Activated naive CD8-positive, alpha-beta T cell treated with anti-CD3 and anti-CD28 coated beads for 36 hours (primary cell): ENCODE measurements at regions not wholly inside any gene's neighbourhood (a gene's known extent, or its start where the extent isn't known, plus 50 kb on each side); places are given as distances from the start of the nearest gene placed in this dataset.

ENCODE experiments used
- DNase-seq: peaks from one replicate; pipeline ENCODE4 v3.0.0; 2021
- H3K27ac Mint-ChIP-seq: one replicate; pipeline ENCODE4 v1.8.0; 2022; ENCODE audit warnings: mild to moderate bottlenecking, moderate library complexity, mixed read lengths
- H3K27me3 Mint-ChIP-seq: one replicate; pipeline ENCODE4 v1.8.0; 2022; ENCODE audit warnings: mild to moderate bottlenecking, mixed read lengths
- H3K36me3 Mint-ChIP-seq: one replicate; pipeline ENCODE4 v1.8.0; 2021; ENCODE audit warnings: mild to moderate bottlenecking, mixed read lengths
- H3K4me1 Mint-ChIP-seq: one replicate; pipeline ENCODE4 v1.8.0; 2021; ENCODE audit warnings: mixed read lengths
- H3K4me3 Mint-ChIP-seq: one replicate; pipeline ENCODE4 v1.8.0; 2022; ENCODE audit warnings: mild to moderate bottlenecking, moderate library complexity, mixed read lengths
- H3K9me3 Mint-ChIP-seq: one replicate; pipeline ENCODE4 v1.8.0; 2022; ENCODE audit warnings: mixed read lengths

DNA sequence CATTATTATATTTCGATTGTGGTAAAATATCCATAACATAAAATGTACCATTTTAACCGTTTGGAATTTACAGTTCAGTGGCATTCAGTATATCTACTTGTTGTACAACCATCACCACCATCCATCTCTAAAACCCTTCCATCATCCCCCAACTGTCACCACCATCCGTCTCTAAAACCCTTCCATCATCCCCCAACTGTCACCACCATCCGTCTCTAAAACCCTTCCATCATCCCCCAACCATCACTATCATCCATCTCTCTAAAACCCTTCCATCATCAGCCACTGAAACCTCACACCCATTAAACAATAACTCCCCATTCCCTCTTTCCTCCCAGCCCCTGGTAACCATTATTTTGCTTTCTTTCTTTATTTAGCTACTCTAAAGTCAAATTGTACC, 144.2 kb upstream of the EEA1 start:
- Mint-ChIP-seq H3K27me3 (no peaks in the 10 kb centered on the region), H3K4me1 (no peaks in the 10 kb centered on the region), H3K27ac (no peak overlapping the region), H3K4me3 (no peak overlapping the region), H3K36me3 (no peaks in the 10 kb centered on the region), H3K9me3 (no peaks in the 10 kb centered on the region)
- DNase-seq: no peak

DNA sequence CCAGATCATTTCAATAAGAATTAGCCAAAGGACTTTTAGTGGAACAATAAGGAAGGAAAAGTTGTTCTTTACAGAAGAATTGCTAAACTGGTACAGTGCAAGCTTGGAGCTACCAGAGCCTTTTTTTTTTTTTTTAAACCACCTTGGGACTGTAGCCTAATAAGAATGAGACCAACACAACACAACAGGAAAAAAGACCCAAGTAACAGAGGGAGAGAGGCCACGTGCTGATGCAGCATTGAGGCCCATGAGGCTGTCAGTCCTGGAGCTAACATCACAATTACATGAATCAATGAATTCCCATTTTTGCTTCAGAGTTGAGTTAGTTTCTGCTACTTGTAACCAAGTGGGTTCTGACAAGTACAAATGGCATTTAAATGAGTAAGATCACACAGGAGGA, 149.0 kb upstream of the EEA1 start:
- Mint-ChIP-seq H3K4me1 (no peaks in the 10 kb centered on the region), H3K27me3 (no peaks in the 10 kb centered on the region), H3K9me3 (no peaks in the 10 kb centered on the region), H3K36me3 (no peaks in the 10 kb centered on the region), H3K27ac (no peak overlapping the region), H3K4me3 (no peak overlapping the region)
- no peak for DNase-seq

DNA sequence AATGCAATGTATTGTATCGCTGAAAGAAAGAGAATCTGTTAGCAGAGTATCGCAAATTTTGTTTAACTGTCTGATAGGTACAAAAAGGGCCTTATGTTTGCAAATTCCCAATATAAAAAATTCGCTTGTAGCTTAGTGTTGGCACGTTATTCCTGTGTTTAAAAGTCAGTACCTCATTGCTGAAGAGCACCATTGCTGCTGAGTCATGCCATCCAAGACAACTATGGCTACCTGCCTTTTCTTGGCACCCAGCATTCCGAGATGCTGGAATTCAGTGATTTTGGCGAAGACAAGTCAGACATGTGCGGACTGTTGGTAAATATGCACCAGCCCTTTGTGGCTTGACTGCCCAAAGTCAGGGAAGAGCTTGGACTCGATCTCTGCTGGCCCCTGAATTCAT, 149.5 kb upstream of the EEA1 start:
- no peak for DNase-seq
- no peaks in the 10 kb centered on the region for H3K4me1 Mint-ChIP-seq
- H3K9me3 Mint-ChIP-seq: no peaks in the 10 kb centered on the region
- no peak overlapping the region for H3K27ac Mint-ChIP-seq
- H3K27me3 Mint-ChIP-seq: no peaks in the 10 kb centered on the region
- H3K36me3 Mint-ChIP-seq: no peaks in the 10 kb centered on the region
- no peak overlapping the region for H3K4me3 Mint-ChIP-seq

DNA sequence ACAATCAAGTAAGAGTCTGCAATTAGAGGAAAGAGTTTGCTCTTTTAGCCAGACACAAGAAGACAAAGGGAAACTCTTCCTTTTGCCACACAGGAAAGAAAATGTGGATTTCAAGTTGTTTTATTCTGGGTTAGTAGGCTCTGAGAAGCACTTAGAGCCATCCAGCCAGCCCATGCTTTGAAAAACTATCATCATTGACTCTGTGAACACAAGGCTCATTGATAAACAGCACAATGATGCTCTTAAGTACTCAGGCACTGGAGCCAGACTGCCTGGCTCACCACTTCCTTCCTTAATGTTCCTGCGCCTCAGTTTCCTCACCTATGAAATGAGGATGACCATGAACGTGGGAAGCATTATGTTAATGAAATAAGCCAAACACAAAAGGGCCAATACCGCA, 150.2 kb upstream of the EEA1 start:
- no peak overlapping the region for H3K27ac Mint-ChIP-seq
- H3K9me3 Mint-ChIP-seq: no peaks in the 10 kb centered on the region
- DNase-seq: no peak
- no peaks in the 10 kb centered on the region for H3K36me3 Mint-ChIP-seq
- H3K4me1 Mint-ChIP-seq: no peaks in the 10 kb centered on the region
- H3K4me3 Mint-ChIP-seq: no peak overlapping the region
- H3K27me3 Mint-ChIP-seq: no peaks in the 10 kb centered on the region

DNA sequence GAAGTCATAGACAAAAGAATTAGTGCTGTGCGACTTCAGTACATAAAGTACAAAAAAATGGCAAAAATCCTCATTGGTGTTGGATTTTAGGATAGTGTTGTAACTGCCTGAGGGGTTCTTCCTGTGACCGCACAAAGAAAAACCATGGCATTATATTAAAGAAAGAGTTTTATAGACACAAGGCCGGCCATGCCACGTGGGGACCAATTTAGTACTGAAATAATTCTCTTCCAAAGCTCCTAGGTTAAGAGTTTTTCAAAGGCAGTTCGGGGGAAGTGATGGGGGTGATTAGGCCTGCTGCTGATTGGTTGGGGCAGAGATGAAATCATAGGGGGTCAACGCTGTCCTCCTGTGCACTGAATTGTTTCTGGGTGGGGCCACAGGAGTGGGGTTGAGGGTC, 150.9 kb upstream of the EEA1 start:
- H3K4me3 Mint-ChIP-seq: no peak overlapping the region
- no peak overlapping the region for H3K27ac Mint-ChIP-seq
- no peak for DNase-seq
- no peaks in the 10 kb centered on the region for H3K9me3 Mint-ChIP-seq
- peaks cover 2% of the 10 kb centered on the region for H3K4me1 Mint-ChIP-seq
- H3K27me3 Mint-ChIP-seq: no peaks in the 10 kb centered on the region
- H3K36me3 Mint-ChIP-seq: no peaks in the 10 kb centered on the region

DNA sequence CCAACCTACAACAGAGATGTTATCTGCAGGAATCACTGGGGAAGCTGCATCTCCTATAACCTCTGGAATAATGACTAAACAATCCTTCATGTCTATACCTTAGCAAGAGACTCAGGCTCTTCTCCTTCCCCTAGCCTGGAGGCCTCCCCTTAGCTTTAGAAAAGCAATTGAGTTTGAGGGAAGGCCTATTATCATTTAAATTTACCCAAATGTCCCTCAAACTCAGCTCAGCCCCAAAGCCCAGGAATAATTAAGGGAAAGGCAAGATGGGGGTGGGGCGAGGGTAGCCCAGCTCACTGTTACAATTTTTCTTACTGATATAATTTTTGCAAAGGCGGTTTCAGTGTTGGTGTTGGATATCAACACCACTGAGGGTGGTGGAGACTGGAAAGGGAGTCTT, 151.4 kb upstream of the EEA1 start:
- H3K27me3 Mint-ChIP-seq: no peaks in the 10 kb centered on the region
- H3K27ac Mint-ChIP-seq: no peak overlapping the region
- H3K4me3 Mint-ChIP-seq: no peak overlapping the region
- H3K36me3 Mint-ChIP-seq: no peaks in the 10 kb centered on the region
- DNase-seq: no peak
- H3K9me3 Mint-ChIP-seq: no peaks in the 10 kb centered on the region
- peaks cover 2% of the 10 kb centered on the region for H3K4me1 Mint-ChIP-seq

DNA sequence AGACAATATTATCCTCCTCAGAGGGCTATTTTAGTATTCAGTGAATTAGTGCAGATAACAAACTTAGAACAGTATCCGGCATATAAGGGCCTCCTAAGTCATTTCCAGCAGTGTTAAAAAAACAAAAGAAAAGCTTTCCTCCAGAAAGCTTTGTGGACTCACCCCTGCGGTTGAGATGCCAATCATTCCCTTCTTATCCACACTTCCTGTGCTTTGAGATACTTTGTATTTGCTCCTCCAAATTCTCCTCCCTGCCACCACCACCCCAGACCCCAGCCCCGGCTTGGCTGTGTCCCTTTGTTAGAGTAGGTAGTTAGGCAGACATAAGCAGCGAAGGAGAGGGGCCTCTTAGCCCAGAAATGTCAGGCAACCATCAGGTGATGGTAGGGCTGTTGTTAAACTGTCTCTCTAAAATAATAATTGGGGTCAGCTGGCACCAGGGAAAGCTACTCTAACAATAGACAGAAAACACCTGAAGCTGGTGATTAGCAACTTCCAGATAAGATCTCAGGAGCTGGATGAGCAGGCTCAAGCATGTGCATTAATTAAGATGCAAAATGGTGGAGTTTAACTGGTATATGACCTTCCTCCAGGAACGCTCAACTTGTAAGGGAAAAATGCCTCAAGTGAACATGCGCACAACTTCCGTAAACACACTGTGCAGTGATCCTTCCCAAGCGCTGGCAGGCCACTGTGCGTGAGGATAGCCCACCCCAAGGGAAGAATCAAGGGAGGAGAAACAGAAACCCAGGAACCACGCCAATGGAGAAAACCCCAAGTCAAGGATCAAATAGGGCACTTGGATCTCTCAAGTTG, 152.1 kb upstream of the EEA1 start:
- H3K27me3 Mint-ChIP-seq: no peaks in the 10 kb centered on the region
- peaks cover 2% of the 10 kb centered on the region for H3K4me1 Mint-ChIP-seq
- H3K27ac Mint-ChIP-seq: no peak overlapping the region
- no peak for DNase-seq
- H3K4me3 Mint-ChIP-seq: no peak overlapping the region
- H3K9me3 Mint-ChIP-seq: no peaks in the 10 kb centered on the region
- H3K36me3 Mint-ChIP-seq: no peaks in the 10 kb centered on the region

DNA sequence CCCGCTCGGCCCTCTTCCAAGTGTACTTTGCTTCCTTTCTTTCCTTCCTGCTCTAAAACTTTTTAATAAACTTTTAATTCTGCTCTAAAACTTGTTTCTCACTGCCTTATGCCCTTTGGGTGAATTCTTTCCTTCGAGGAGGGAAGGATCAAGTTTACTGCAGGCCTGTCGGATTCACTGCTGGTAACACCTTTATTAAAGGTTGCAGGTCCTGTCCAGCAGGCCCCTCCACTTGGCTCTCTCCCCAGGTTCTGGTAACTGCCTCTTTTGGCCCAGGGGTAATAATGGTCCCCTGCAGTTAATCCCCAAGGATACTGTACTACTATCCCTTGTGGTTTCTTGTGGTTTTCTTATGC, 152.7 kb upstream of the EEA1 start:
- peaks cover 4% of the 10 kb centered on the region for H3K9me3 Mint-ChIP-seq
- DNase-seq: no peak
- peaks cover 2% of the 10 kb centered on the region for H3K4me1 Mint-ChIP-seq
- no peaks in the 10 kb centered on the region for H3K27me3 Mint-ChIP-seq
- H3K36me3 Mint-ChIP-seq: no peaks in the 10 kb centered on the region
- H3K4me3 Mint-ChIP-seq: no peak overlapping the region
- no peak overlapping the region for H3K27ac Mint-ChIP-seq

DNA sequence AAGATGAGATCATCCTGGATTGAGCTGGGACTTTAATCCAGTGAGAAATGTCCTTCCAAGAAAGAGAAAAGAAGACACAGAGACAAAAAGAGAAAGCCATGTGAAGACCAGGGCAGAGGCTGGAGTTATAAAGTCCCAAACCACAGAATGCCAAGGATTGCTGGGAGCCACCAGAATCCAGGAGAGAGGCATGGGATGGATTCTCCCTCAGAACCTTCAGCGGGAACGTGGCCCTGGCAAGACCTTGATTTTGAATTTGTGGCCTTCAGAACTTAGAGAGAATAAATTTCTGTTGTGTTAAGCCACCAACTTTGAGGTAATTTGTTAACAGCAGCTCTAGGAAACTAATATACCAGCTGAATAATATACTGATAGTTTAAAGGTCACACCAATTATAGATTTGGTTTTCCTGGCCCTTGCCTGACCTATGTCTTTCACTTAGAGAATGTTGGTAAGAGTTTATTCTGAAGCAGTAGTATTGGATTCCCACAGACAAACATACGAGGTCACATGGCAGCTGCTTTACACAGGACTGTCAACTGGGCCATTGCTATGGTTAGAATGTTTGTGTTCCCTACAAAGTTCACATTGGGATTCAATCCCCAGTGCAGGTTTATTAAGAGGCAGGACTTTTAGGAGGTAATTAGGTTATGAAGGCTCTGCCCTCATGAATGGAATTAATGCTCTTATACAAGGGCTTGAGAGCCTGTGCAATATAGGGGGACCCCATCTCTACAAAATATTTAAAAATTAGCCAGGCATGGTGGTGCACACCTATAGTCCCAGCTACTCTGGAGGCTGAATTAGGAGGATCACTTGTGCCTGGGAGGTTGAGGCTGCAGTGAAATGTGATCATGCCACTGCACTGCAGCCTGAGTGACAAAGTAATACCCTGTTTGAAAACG, 156.5 kb upstream of the EEA1 start:
- Mint-ChIP-seq H3K27me3 (no peaks in the 10 kb centered on the region), H3K27ac (no peak overlapping the region), H3K36me3 (peaks cover 3% of the 10 kb centered on the region), H3K4me1 (peaks cover 12% of the 10 kb centered on the region), H3K9me3 (peaks cover 5% of the 10 kb centered on the region), H3K4me3 (no peak overlapping the region)
- DNase-seq: no peak

DNA sequence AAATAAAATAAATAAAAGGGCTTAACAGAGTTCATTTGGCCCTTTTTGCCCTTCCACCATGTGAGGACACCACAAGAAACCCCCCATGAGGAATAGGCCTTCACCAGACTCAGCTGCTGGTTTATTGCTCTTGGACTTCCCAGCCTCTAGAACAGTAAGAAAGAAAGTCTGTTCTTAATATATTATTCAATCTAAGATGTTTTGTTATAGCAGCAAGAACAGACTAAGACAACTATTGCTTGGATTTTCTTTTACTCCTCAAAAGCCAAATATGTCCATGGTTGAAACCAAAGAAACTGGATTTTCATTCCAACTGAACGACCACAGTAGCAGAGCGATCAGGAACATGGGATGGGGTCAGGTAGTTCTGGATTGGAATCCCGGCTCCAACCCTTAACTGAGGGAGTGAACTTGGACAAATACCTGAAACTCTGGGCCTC, 157.2 kb upstream of the EEA1 start:
- no peak overlapping the region for H3K4me3 Mint-ChIP-seq
- peaks cover 5% of the 10 kb centered on the region for H3K9me3 Mint-ChIP-seq
- H3K36me3 Mint-ChIP-seq: peaks cover 3% of the 10 kb centered on the region
- no peak for DNase-seq
- no peak overlapping the region for H3K27ac Mint-ChIP-seq
- H3K4me1 Mint-ChIP-seq: peaks cover 14% of the 10 kb centered on the region
- no peaks in the 10 kb centered on the region for H3K27me3 Mint-ChIP-seq

DNA sequence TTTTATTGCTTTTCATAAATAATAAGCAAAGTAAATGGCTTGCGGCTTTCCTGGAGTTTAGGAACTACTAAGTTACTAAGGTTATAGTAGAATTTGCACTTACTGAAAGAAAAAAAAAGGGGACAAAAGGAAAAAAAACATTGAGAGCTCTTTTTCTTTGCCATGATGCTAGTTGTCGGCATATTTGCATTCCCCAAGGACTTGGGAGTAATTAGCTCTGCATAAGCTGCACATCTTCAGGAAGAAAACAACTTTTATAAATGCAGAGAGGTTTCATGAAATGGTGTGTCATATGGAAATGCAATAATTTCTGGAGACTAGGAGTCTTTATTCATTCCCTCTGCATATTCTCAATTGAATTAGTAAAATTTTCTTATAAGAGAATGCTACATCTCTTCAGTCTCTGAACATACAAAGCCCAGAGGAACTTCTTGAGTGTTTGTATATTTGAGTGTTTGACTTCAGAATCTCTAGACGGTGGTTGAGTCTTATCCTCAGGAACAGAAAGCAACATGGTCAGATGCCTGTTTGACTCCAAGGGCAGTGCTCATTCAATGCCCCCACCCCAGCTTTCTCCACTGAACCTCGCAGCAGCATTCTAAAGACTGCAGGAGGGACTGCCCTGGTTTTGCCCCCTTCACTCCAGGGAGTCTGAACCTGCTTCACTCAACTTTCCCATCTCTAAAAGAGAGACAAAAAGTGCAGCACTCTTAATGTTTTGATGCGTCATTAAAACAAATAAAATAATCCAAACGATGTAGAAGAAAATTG, 158.9 kb upstream of the EEA1 start:
- peaks cover 14% of the 10 kb centered on the region for H3K4me1 Mint-ChIP-seq
- no peak overlapping the region for H3K27ac Mint-ChIP-seq
- no peaks in the 10 kb centered on the region for H3K27me3 Mint-ChIP-seq
- no peak overlapping the region for H3K4me3 Mint-ChIP-seq
- peaks cover 5% of the 10 kb centered on the region for H3K9me3 Mint-ChIP-seq
- H3K36me3 Mint-ChIP-seq: peaks cover 3% of the 10 kb centered on the region
- DNase-seq: no peak

DNA sequence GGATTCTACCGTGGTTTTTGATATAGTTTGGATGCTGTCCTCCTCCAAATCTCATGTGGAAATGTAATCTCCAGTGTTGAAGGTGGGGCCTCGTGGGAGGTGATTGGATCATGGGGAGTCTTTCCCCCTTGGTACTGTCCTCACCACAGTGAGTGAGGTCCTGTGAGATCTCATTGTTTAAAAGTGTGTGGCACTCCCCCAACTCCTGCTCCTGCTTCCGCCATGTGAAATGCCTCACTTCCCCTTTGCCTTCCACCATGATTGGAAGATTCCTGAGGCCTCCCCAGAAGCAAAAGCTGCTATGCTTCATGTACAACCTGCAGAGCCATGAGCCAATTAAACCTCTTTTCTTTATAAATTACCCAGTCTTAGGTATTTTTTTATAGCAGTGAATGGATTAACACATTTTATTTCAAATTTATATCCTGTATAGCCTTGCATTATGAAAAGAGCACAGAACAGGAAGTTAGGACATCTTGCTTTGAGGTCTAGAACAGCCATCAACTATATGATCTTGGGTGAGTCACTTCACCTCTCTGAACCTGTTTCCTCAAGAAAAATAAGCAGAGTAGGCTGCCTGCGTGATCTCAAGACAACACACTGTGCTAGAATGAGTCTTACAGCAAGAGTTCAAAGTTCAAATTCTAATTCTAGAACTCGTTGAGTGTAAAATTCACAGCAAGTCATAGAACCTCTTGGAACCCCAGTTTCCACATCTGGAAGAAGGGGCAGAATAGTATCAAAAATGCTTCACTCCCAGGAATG, 160.9 kb upstream of the EEA1 start:
- Mint-ChIP-seq H3K4me3 (no peak overlapping the region), H3K27ac (no peak overlapping the region), H3K4me1 (peaks cover 15% of the 10 kb centered on the region), H3K36me3 (peaks cover 3% of the 10 kb centered on the region), H3K9me3 (peaks cover 5% of the 10 kb centered on the region), H3K27me3 (no peaks in the 10 kb centered on the region)
- DNase-seq: no peak

DNA sequence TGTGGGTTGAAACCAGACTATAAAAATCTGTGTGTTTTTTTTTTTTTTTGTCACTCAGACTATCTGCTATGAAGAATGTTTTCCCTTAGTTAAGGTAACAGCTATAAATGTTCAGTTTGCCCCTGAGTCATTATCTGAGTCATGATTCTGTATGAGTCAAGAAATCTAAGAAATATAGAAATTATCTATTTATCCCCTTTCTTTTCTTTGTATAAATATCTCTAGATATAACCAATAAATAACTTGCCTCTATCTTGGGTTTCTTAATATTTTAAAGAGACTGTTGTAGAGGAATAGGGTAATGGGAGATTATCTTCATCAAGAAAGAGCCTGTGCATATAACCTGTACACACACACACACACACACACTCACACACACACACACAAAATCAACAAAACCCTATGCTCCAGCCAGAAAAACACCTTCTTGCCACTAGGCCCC, 161.7 kb upstream of the EEA1 start:
- H3K27me3 Mint-ChIP-seq: no peaks in the 10 kb centered on the region
- peaks cover 5% of the 10 kb centered on the region for H3K9me3 Mint-ChIP-seq
- H3K36me3 Mint-ChIP-seq: peaks cover 3% of the 10 kb centered on the region
- DNase-seq: no peak
- peaks cover 20% of the 10 kb centered on the region for H3K4me1 Mint-ChIP-seq
- no peak overlapping the region for H3K27ac Mint-ChIP-seq
- H3K4me3 Mint-ChIP-seq: no peak overlapping the region

DNA sequence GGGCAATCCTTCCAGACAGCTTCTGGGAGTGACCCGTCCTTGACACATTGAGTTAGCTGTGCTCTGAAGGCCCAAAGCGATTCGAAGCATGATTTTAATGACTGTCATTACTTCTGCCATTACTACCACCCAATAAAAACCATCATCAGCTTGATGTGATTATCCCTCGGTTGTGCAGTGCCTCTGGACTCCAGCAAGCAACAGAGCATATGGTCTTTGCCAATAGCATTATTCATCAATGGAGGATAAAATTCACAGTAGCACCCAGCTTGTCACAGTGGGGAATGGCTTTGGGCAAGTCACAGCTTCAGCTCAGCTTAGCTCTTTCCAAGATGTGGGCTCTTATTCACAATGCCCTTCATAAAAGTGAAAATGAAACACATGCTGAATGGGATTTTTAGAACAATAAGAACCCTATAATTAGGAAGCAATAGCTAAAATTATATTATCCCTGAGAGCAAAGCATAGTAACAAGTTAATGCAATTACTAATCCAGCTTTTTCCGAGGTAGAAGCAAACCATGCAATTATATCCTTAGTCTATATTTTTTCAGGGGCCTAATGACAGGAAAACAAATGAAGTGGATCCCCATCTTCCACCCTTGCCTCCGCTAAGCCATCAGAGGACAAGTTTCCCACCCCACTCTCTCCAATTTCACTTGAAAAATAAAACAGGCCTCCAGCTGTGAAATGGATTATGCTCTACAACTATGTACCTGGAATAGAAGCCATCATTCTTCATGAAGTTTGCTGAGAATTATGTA, 163.0 kb upstream of the EEA1 start:
- H3K9me3 Mint-ChIP-seq: no peaks in the 10 kb centered on the region
- H3K4me3 Mint-ChIP-seq: no peak overlapping the region
- H3K27me3 Mint-ChIP-seq: no peaks in the 10 kb centered on the region
- peaks cover 3% of the 10 kb centered on the region for H3K36me3 Mint-ChIP-seq
- no peak overlapping the region for H3K27ac Mint-ChIP-seq
- DNase-seq: no peak
- H3K4me1 Mint-ChIP-seq: peaks cover 20% of the 10 kb centered on the region
